Inflammatory macrophage (primary cell): ENCODE measurements at regions not wholly inside any gene's neighbourhood (a gene's known extent, or its start where the extent isn't known, plus 50 kb on each side); places are given as distances from the start of the nearest gene placed in this dataset.
"Not testable (repeated sequence)": the region's sequence is repeated elsewhere in the genome, so short reads cannot be mapped to it uniquely, and the experiment has no call there.

Experiments
- DNase-seq, 2 donors: peaks; one replicate each; pipeline ENCODE4 v3.0.0-alpha.2; 2020 to 2022

DNA sequence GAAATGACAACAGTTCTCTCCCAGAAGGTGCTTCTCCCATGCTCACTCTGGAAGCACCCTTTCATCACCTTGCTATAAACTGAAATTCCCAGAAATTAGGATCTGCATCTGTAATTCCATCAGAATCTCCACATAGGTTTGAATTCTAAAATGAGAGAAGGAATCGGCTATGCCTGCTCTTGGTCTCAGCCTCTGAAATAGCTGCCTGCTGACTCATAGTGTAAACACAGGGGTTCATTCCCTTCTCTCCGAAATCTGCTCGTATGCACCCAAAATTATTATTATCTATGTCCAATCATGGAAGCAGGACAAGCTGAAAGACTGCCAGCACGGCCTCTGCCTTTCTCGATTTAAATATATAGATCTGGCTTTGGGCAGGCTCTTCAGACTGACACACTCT, 74.6 kb upstream of the TAB2 start:
- DNase-seq, result no peak

DNA sequence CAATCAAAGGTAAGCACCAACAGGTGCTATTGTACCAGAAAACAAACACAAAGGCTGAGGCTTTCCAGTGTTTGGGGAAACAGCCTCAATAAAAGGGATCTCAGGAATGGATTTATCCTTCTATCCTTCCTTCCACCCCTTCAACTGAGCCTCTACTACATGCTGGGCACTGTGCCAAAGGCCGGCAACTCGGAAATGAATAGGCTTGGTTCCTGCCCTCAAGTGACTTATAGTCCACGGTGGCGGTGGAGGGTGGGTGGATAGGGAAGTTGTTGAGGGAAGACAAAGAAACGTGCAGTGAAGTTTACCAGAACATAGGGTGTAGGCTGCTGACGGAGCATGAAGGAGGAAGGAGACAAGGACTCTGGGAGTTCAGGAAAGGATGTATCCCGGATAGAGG, 73.4 kb upstream of the TAB2 start:
- no peak for DNase-seq

DNA sequence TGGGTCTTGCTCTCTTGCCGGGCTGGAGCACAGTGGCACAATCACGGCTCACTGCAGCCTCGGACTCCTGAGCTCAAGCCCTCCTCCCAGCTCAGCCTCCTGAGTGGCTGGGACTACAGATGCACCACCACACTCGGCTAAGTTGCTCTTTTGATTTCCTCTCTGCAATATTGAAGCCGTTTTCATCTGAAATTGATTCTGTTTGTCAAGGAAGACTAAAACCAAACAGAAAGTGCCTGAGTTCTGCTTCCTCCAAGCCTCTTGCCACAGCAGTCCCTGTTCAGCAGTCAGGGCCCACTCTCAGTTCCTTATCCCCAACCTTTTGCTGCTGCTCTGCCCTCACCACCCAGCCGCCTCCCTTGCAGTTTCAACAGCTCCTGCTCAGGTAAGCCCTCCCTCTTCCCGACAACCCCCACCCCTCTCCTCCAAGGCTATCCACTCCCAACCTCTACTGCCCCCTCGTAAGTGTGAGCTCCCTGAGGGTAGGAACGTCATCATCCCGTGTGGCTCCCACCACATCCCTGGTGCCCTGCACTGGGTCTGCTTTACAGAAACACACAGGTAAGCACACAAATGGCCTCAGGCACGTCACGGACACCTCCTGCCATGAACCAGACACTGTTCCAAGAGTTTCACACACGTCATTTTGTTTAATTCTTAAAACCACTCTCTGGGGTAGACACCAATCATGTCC, 70.7 kb upstream of the TAB2 start:
- peak; percentile 81 to 83 for DNase-seq

GRCh38 chr6:149247385-149247763, 70.1 kb upstream of the TAB2 start:
- peak; percentile 38 to 39 for DNase-seq

- not testable (repeated sequence) for DNase-seq
Measured at GRCh38 chr6:149248263-149248662, 69.2 kb upstream of the TAB2 start.

- DNase-seq, result peak; percentile 82 to 84
Measured at GRCh38 chr6:149248693-149249369, 68.7 kb upstream of the TAB2 start.

GRCh38 chr6:149249370-149250357, 67.8 kb upstream of the TAB2 start:
- peak; percentile 21 to 27 for DNase-seq

- peak; percentile 40 to 41 for DNase-seq
Measured at GRCh38 chr6:149250951-149251350, 66.6 kb upstream of the TAB2 start.

GRCh38 chr6:149252622-149253021, 64.9 kb upstream of the TAB2 start:
- DNase-seq, result peak in 1 of 2 donors; percentile 36

DNA sequence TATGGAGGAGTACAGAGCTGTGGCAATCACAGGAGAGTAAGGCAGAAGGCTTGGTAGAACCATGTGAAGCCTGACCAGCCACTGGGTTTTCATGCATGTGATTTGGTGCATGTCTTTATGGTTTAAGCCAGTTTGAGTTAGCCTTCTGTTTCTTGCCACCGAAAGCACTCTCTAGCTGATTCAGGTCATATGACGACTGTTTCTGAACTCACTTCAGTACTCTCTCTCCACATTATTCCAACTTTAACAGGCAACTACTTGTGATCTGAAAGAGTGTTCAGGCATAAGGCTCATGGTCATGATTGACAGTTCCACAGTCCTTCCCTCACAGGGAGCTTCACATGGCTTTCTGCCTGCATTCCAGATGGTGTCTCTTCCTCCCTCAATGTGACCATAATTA, 63.3 kb upstream of the TAB2 start:
- DNase-seq, result peak; percentile 59 to 62

- DNase-seq, result peak; percentile 91 to 97
Measured at GRCh38 chr6:149259753-149260152, 57.8 kb upstream of the TAB2 start.

GRCh38 chr6:149260214-149260874, 57.2 kb upstream of the TAB2 start:
- no peak for DNase-seq

DNA sequence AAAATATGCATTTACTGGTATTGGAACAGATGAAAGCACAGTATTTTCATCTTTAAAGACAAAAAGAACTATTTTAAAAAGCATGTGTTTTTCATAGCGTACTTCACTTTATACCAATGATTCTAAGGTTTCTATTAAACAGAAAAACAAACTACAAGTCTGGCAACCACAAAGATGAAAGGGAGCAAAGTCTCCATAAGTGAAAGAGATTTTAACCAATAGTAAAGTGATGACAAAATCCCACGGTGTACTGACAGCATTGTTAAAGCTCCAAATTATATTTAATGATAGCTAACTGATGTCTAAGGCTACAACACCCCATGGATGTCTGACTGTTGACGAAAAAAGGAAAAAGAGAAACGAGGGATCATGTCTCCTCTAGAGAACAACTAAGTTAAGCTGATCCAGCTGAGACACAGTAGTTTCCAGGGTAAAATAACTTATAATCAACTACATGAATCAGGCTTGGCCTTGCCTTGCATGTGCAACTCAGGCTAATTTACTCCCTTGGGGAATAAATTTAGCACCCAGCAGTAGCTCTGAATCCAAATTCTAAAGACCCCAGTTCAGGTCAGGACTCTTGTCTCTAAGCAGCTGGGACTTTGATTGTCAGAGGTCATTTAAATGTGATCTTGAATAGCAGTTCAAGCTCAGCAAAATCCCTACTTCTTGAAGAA, 56.0 kb upstream of the TAB2 start:
- no peak for DNase-seq

- no peak for DNase-seq
Measured at GRCh38 chr6:149263321-149263720, 54.2 kb upstream of the TAB2 start.

DNA sequence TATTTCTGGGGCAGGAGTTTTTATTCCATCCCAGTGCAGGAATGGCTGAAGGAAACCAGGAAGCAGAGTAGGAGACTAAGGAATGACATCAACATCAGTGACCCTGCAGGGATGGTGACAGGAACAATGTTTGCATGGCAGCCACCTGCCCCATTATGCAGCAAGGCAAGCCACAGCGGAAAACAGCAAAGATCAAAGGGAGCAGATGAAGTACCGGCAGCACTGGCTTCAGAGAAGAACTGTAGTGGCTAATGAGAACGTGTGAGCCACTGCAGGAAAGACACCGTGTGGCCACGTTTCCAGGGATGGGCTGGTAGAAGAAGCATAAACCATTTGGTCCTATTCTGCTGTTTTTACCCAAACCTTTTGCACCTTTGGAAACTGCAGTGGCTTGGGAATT, 52.9 kb upstream of the TAB2 start:
- DNase-seq, result no peak

GRCh38 chr6:149265945-149266344, 51.6 kb upstream of the TAB2 start:
- DNase-seq, result no peak

DNA sequence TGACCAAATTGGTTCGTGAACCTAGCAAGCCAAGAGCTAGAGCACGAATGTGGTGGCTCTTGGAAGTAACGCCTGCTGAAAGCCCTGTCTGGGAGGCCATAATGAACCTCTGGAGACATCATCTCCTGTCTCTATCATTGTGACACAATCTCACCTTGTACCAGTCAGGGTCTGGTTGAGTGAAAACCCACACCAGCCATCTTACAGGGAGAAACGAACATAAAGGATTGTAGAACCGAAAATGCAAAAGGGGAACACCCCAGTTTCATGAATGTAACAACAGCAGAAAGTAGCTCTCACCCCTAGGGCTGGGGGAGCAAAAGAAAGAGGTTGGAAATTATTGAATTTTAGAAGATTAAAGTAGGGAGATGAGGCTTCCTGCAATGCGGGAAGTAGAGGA, 50.9 kb upstream of the TAB2 start:
- peak; percentile 35 to 51 for DNase-seq

DNA sequence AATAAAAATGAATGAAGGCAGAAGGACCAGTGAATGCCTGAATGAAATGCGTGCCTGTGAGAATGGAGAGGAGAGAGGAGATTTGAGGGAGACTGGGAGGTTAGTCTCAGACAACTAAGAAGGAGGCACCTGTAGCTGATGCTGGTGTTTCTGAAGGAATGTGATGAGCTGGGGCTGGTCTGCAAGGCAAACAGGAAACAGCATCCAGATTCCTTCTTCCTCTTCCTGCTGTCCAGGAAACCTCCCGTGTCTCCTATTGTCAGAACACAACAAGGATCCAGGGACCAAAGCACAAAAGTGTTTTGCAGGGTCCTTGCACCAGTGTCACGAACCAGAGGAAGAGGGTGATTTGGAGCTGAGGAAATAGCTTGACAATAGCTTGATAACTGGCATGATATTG, 50.4 kb upstream of the TAB2 start:
- no peak for DNase-seq

- DNase-seq, result no peak
Measured at GRCh38 chr6:149267513-149268043, 49.9 kb upstream of the TAB2 start.
